HG02759 (cell line): ENCODE measurements at regions not wholly inside any gene's neighbourhood (a gene's known extent, or its start where the extent isn't known, plus 50 kb on each side); places are given as distances from the start of the nearest gene placed in this dataset.
"Not testable (repeated sequence)": the region's sequence is repeated elsewhere in the genome, so short reads cannot be mapped to it uniquely, and the experiment has no call there.

ENCODE experiments used
- ATAC-seq: cut with Tn5 transposase; IDR thresholded peaks from one replicate; pipeline ENCODE4 v1.9.1; 2021; ENCODE audit warnings: mild to moderate bottlenecking, moderate library complexity; ENCODE audit not compliant: unreplicated experiment

- no peak for ATAC-seq
Observed at GRCh38 chr3:72628065-72628464, 220.2 kb downstream of the SHQ1 start.

- no peak for ATAC-seq
Observed at GRCh38 chr3:72627271-72627670, 221.0 kb downstream of the SHQ1 start.

GRCh38 chr3:72625602-72626337 lies 222.5 kb downstream of the SHQ1 start:
- no peak for ATAC-seq

- no peak for ATAC-seq
Observed at GRCh38 chr3:72624656-72625055, 223.6 kb downstream of the SHQ1 start.

GRCh38 chr3:72618739-72619138 lies 229.5 kb downstream of the SHQ1 start:
- ATAC-seq = no peak

GRCh38 chr3:72617424-72618024 lies 230.7 kb downstream of the SHQ1 start:
- ATAC-seq = no peak

GRCh38 chr3:72615776-72616175 lies 232.5 kb downstream of the SHQ1 start:
- no peak for ATAC-seq

GRCh38 chr3:72615182-72615581 lies 233.1 kb downstream of the SHQ1 start:
- no peak for ATAC-seq

GRCh38 chr3:72614394-72615074 lies 233.7 kb downstream of the SHQ1 start:
- ATAC-seq = no peak

GRCh38 chr3:72613871-72614270 lies 234.4 kb downstream of the SHQ1 start:
- ATAC-seq = no peak

- ATAC-seq = not testable (repeated sequence)
Observed at GRCh38 chr3:72609114-72609513, 239.1 kb downstream of the SHQ1 start.

- no peak for ATAC-seq
Observed at GRCh38 chr3:72606005-72606800, 242.0 kb downstream of the SHQ1 start.

GRCh38 chr3:72604328-72604727 lies 243.9 kb downstream of the SHQ1 start:
- ATAC-seq = no peak

- no peak for ATAC-seq
Observed at GRCh38 chr3:72601983-72602750, 246.1 kb downstream of the SHQ1 start.

- ATAC-seq = no peak
Observed at GRCh38 chr3:72601060-72601459, 247.2 kb downstream of the SHQ1 start.

GRCh38 chr3:72597756-72598195 lies 250.5 kb downstream of the SHQ1 start:
- no peak for ATAC-seq

GRCh38 chr3:72597043-72597442 lies 251.2 kb downstream of the SHQ1 start:
- no peak for ATAC-seq

- ATAC-seq = no peak
Observed at GRCh38 chr3:72595927-72596610, 252.2 kb downstream of the SHQ1 start.

GRCh38 chr3:72595376-72595775 lies 252.9 kb downstream of the SHQ1 start:
- no peak for ATAC-seq
